DOHH2 (cell line): ENCODE measurements at regions not wholly inside any gene's neighbourhood (a gene's known extent, or its start where the extent isn't known, plus 50 kb on each side); places are given as distances from the start of the nearest gene placed in this dataset.

Experiments used
- EZH2phosphoT487 ChIP-seq: fragments of 200-600 bp; sonication (generic); IDR thresholded peaks from 2 replicates; pipeline ENCODE4 v1.6.1; 2017; ENCODE audit warnings: borderline replicate concordance, mild to moderate bottlenecking, antibody characterized with exemption, low read length, moderate library complexity, mixed read lengths
- TF ChIP-seq, protein P1 (sequence below): fragments of 200-600 bp; sonication (generic); IDR thresholded peaks from one replicate; pipeline ENCODE4 v1.5.1; 2014; ENCODE audit warnings: antibody characterized with exemption, mild to moderate bottlenecking, low read depth, low read length; ENCODE audit not compliant: poor library complexity, severe bottlenecking

DNA sequence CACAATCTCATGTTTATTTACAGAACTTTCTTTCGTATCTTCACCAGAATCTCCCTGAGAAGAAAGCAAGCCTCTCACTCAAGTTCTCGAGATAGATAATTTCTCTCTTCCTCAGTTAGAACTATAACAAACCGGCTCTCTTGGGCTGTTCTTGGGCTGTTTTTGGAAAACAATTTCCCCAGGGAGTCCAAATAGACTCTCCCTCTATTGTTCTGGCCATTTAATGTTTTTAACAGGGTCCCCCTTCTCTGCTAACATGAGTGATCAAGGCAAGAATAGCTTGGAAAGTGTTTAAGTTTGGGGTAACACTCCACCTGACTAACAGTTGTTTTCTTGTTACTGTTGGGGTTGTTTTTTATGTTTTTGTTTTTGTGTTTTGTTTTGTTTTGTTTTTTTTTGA, 64.8 kb upstream of the UCN3 start:
- TF ChIP-seq, protein P1, sequence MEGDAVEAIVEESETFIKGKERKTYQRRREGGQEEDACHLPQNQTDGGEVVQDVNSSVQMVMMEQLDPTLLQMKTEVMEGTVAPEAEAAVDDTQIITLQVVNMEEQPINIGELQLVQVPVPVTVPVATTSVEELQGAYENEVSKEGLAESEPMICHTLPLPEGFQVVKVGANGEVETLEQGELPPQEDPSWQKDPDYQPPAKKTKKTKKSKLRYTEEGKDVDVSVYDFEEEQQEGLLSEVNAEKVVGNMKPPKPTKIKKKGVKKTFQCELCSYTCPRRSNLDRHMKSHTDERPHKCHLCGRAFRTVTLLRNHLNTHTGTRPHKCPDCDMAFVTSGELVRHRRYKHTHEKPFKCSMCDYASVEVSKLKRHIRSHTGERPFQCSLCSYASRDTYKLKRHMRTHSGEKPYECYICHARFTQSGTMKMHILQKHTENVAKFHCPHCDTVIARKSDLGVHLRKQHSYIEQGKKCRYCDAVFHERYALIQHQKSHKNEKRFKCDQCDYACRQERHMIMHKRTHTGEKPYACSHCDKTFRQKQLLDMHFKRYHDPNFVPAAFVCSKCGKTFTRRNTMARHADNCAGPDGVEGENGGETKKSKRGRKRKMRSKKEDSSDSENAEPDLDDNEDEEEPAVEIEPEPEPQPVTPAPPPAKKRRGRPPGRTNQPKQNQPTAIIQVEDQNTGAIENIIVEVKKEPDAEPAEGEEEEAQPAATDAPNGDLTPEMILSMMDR, result no peak
- no peak for TF ChIP-seq EZH2phosphoT487
